HG03066 (cell line): ENCODE measurements at regions not wholly inside any gene's neighbourhood (a gene's known extent, or its start where the extent isn't known, plus 50 kb on each side); places are given as distances from the start of the nearest gene placed in this dataset.
"Not testable (repeated sequence)": the region's sequence is repeated elsewhere in the genome, so short reads cannot be mapped to it uniquely, and the experiment has no call there.

Source experiments
- ATAC-seq: cut with Tn5 transposase; IDR thresholded peaks from one replicate; pipeline ENCODE4 v1.9.1; 2021; ENCODE audit warnings: low read depth; ENCODE audit not compliant: unreplicated experiment

DNA sequence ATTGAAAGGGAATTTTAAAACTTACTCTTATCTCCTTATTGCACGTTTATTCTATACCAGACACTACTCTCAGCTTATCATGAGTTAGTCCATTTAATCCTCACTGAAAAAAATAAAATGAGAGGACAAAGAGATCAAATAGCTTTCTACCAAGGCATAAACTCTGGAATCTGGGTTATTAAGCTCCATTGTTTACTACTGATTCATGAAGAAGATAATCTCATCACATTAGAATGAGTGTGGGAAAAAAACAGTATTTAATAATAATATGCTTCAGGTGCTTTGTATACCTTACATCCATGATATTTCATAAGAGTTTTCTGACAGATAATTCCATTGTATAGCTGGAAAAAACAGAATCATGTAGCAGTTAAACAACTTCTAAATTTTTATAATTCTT lies 1092.6 kb downstream of the TECRL start:
- no peak for ATAC-seq

DNA sequence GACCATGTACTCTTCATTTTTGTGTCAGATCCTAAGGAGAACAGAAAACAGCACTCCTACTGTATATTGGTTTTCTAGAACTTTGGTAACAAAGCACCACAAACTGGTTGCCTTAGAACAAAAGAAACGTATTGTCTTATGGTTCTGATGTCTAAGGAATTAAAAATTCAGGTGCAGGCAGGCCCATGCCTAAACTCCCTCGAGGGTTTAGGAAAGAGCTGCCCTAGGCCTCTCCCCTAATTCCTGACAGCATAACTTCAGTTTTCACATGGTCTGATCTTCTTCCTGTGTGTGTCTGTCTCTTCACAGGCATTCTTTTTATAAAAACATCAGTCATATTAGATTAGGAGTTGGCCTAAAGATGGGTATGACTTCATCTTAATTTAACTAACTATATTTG lies 1093.6 kb downstream of the TECRL start:
- ATAC-seq: no peak

DNA sequence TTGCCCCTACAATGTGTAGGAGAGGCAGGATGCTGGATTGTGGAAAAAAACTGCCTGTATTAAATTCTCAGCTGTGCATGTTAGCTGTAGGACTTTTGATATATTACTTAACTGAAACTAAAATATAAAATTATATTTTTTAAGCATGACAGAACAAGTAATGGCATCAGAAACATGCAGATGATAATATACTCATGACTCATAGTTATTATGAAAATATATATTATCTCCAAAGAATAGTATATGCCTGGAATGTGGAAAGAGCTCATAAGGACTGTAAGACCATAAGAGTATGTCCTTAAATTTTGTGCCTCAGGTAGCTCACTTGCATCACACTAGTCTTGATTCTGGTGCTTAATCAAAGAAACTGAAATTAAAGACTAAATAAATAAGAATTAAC lies 1100.6 kb downstream of the TECRL start:
- ATAC-seq: no peak

DNA sequence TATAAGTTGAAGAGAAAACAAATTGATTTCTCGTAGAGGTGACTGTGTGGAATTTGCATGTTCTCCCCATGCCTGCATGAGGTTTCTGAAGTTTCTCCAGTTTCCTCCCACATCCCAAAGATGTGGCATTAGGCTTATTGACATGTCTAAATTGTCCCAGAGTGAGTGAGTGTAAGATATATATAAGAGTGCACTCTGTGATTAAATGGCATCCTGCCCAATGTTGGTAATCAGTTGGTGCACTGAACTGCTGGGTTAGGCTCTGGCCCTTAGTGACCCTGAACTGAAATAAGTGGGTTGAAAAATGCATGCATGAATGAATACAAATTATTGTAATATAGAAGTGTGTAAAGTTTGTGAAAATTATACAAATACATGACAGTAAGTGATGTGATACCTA lies 1106.5 kb downstream of the TECRL start:
- ATAC-seq: no peak

DNA sequence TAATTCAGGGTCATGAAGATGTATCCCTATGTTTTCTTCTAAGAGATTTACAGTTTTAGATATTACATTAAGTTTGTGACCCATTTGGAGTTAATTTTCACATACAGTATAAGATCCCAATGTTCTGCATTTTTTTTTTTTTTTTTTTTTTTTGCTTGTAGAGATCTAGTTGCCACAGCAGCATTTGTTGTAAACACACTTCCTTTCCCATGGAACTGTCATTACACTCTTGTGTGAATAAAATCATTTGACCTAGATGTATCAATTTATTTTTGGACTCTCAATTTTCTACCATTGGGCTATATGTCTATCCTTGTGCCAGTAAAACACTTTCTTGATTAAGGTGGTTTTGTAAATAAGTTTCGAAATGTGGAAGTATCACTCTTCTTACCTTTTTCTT lies 1107.2 kb downstream of the TECRL start:
- ATAC-seq: no peak

DNA sequence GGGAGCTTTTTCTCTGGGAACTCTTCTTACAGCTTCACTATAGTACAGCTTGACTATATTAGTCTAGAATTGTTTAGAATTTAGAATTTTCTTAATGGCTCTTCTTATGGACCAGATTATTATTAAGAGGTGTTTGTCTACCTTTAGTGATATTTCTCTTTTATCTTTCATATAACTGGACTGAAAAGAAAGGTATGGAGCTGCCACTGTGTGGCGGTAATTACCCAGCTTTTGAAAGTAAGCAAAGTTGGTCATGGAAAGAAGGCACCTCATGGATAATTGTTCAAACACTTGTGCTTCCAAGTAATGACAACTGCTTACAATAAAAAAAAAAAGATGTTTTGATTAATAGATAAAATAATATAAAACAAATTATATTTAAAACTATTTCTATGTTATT lies 1112.5 kb downstream of the TECRL start:
- no peak for ATAC-seq

DNA sequence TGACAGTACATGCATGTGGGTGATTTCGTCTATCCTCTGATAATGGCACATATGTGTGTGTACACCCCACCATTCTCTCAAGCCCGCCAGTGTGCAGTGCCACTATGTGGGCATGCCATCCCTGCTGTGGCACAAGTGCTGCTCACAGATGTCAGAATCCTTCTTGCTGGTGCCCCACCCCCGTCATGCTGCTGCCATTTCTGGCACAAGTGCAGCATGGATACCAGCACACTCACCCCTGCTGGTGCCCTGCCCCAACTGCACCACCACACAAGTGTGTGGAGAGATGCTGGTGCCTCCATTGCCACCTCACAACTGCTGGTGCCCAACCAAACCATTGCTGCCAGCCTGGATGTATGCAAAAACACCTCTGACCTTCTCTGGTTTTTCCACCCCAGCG lies 1133.8 kb downstream of the TECRL start:
- no peak for ATAC-seq

DNA sequence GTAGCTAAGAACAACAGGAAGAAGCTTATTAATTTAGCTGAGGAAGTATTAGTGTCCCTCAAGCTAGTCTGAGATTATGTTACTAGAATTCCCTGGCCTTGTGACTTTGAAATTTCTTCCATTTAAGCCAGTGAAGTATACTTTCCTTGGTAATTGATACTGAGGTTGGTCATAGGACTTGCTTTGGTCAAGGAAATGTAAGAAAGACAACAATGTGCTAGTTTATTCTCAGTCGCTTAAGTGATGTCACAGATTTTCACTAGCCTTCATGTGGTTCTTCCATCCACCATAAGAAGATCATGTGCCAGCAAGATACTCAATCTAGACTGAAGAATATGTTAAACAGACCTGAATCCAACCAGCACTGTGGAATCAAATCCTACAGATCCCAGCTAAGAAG lies 1140.1 kb downstream of the TECRL start:
- ATAC-seq: no peak

DNA sequence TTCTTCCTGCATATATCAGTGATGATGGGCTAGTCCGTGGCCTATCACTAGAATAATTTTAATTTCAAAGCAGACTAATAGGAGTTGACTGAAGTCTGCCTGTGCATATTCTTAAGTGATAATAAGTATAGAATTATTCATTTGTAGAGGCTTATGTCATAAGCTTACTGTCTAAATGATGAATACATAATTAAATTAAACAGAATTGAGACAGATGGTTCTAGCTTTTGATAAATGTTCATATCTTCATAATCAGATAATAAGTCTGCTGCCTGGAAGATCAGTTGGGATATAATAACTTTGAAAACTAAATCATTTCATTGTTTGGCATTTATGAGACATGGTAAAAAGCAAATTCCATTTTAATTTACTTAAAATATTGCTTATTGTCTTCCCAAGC lies 1175.6 kb downstream of the TECRL start:
- no peak for ATAC-seq

DNA sequence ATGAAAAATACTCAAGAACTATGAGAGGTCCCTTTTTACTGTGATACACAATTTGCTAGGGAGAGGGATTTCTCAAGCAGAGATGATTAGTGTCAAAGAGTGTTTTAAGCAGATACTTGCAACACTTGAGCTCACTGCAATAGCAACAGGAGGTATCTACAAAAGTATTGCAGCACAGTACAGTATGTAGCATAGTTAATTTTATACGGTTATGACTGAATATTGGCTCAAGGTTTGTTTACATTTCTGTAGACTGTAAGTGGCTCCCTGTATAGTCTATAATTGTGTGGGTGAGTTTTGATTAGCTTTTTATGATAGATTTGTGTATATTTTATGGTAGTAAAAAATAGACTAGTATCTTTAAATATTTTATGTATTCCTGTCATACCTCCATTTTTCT lies 1177.2 kb downstream of the TECRL start:
- no peak for ATAC-seq

DNA sequence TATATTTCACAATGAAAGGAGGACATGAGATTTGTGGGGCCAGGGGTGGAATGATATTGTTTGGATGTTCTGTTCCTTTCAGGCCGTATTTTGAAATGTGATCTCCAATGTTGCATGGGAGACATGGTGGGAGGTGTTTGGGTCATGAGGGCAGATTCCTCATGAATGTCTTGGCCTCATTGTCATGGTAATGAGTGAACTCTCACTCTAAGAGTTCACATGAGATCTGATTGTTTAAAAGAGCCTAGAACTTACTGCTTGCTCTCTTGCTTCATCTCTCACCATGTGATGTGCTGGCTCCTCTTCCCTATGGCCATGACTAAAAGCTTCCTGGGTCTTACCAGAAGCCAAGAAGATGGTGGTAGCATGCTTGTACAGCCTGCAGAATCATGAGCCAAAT lies 1183.0 kb downstream of the TECRL start:
- ATAC-seq: no peak

DNA sequence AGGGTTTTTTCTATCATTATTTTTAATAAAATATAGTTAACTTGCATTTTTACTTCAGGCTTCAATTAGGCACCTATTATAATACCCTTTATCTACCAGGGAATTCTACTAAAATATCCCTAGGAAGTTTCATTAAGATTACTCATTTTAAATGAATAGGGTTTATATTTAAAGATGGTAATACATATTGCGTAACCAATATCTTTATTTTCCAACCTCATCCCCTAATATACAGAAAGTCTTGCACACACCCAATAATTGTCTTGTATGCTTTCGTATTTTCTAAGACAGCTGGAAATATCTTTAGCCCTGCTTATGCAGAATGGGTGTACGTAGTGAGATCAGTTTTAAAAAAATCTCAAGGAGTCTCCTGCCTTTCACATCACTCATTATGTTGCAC lies 1186.8 kb downstream of the TECRL start:
- no peak for ATAC-seq

DNA sequence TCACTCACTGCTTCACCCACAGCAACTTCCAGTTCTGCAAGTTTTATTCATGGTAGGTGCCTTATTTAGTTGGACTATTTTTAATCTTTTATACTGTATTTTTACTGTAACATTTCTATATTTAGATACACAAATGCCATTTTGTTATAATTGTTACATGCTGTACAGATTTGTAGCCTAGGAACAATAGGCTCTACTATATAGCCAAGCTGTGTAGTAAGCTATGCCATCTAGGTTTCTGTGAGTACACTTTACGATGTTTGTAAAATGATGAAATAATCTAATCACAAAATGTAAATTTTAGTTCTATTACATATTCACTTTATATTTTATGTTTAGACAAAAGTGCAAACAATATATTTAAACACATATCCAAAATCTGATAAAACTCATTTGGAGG lies 1187.8 kb downstream of the TECRL start:
- no peak for ATAC-seq

DNA sequence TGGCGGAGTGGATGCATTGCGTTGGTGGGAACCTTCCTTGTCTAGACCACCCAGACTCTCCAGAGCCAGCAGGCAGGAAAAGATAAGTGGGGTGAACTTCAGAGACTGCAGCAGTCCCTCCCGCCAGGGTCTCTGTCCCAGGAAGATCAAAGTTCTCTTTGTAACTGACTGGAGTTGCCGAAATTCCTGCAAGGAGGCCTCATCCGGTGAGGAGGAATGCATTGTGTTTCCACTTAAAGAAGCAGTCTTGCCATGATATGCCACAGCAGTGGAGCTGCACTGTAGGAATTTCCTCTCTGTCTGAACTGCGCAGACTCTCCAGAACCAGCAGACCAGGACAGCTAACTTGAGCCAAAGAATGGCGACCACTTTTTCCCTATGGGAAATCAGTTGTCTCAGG lies 1190.4 kb downstream of the TECRL start:
- ATAC-seq: no peak

DNA sequence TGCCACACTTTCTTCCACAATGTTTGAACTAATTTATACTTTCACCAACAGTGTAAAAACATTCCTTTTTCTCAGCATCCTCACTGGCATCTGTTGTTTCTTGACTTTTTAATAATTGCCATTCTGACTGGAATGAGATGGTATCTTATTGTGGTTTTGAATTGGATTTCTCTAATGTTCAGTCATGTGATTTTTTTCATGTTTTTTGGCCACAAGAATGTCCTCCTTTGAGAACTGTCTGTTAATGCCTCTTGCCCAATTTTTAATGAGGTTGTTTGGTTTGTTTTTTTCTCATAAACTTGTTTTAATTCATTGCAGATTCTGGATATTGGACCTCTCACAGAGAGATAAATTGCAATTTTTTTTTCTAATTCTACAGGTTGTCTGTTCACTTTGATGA lies 1195.2 kb downstream of the TECRL start:
- ATAC-seq: no peak

DNA sequence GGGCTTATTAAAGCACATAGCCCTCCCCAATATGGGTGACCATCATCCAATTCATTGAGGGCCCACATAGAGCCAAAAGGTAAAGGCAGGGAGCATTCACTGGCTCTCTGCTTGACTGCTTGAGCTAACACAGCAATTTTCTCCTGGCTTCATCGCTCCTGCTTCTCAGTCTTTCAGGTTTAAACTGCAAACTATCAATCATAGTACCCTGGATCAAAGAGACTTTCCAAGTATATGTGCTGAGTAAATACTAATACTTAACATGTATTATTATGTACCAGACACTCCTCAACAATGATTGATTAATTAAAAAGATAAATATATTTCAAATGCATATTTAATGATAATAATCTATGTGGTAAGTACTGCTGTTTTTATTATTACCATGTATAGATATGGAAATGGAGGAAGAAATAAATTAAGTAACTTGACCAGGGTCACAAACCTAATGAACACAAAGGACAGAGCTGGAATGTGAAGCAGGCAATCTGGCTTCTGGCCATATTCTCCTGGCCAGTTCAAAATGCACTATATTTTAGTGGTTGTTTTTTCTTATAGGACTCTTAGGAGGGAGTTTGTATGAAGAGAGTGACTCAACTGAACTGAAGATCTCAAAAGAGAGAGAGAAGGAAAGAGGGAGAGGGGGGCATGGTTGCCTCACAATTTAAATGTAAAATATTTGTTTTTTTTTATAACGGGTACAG lies 1197.3 kb downstream of the TECRL start:
- ATAC-seq: no peak

DNA sequence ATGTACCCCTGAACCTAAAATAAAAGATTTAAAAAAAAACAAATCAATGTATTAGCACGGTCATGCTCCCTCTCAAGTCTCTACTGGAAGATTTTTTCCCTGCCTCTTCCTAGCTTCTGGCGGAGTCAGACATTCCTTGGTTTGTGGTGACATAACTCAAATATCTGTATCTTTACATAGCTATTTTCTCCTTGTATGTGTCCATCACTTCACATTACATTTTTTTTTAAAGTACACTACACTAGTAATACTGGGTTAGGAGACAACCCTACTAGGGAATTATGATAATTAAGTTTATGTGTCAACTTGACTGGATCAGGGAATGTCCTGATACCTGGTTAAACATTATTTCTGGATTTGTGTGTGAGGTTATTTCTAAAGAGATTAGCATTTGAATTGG lies 1197.9 kb downstream of the TECRL start:
- ATAC-seq: no peak

DNA sequence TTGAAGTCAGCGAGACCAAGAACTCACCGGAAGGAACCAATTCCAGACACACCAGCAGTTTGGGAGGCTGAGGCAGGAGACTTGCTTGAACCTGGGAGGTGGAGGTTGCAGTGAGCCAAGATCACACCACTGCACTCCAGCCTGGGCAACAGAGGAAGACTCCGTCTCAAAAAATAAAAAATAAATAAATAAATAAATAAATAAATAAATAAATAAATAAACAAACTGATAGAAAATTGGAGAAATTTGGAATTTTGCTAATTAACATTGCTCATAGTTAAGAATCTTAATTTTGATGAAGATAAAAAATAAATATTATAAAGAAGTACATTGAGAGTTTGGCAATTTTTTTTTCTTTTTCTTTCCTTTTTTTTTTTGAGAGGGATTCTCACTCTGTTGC lies 1216.2 kb downstream of the TECRL start:
- not testable (repeated sequence) for ATAC-seq

DNA sequence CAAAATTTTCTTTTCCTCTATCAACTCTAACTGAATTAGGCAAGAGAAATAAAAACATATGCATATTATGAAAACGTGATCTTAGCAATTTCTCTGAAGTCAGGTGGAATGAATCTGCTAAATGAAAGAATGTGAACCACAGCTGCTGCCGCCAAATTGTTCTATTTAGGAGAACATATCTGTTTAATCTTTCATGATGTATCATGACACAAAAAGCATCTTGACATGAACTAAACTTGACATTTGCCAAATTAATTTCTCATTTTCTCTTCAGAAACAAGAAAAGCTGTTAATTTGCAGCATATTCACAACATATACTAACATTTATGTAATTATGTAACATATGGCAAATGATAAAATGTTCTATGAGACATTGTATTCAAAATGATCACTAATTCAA lies 1237.9 kb downstream of the TECRL start:
- ATAC-seq: no peak

DNA sequence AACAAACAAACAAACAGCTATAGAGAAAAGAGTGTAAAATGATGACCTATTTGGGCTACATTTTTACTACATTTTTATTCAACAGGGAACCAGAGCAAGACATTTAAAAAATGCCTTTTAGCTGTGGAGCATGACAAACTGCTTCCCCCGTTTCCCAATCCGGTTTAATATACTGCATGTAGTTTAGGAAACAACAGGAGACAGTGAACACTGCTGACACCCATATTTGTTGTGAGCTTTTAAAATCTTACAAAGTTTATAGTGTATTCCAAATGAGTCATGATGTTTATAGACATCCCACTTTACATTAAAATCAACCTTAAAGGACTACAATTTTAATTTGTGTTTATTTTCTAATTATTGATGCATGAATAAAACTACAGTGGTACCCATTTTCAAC lies 1238.3 kb downstream of the TECRL start:
- no peak for ATAC-seq

DNA sequence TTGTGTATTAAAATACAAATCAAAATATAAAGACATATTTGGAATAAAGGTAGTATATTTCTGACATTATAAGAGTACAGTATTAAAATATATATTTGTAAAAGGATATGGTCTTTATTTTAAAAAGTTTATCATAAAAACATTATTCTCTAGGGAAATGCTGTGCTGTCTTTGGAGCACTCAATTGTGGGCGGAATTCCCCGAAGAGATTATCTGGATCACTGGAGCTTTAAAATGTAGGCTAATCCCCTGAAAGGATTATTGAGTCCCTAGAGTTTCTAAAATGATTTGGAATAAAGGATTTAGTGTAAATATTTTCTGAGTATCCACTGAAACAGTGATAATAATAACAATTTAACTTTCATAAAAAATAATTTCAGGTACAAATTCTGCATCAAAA lies 1239.4 kb downstream of the TECRL start:
- ATAC-seq: no peak

DNA sequence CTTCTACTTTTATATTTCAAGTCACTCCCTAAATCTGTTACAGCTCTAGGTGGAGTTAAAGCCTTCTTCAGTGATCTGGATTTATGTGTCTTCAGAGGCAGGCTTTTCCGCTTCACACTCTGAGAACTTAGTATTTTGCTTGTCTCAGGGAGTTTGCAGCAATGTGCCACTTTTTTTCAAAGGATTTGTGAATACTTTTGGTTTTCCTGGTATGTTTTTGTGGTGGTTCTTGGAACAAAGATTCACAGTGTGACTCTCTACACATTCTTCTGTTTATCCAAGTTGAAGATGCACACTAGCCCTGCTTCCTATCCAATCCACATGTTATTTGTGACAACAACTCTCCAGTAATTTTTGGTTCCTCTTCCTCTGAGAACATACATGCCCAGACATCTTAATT lies 1253.7 kb downstream of the TECRL start:
- ATAC-seq: no peak

DNA sequence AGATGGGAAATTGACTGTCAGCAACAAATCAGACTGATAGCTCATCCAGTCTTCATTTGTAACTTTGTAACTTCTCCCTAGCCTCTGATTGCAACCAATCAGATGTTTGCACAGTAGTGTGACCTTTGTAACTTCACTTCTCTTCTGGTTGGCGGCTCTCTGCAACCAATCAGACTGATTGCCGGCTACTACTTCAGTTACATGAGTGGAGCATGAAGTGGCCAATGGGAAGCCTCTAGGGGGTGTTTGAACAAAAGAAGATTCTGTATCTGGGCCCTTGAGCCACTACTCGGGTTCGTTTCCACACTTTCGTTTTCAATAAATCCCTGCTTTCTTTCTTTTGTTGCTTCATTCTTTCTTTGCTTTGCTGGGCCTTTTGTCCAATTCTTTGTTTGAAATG lies 1285.8 kb downstream of the TECRL start:
- ATAC-seq: no peak
